ENCODE measurements at regions not wholly inside any gene's neighbourhood (a gene's known extent, or its start where the extent isn't known, plus 50 kb on each side); places are given as distances from the start of the nearest gene placed in this dataset.

DNA sequence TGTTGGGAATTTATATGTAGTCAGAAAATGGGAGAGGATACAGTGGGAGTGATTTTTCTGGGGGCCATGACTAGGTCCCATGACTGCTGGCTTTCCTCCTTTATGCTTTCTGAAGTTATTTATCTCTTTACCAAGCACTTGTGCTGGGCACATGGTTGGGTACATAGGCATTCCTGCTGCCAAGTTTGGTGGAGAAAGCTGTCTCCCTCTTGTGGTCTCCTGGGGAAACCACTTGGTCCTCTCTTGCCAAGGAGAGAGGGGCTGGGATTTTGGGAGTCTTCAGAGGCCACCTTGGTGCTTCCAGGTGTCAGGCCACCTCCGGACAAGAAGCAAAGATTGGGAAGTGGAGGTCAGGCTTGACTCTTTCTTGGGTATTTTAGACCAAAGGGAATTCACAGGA is 120.2 kb upstream of the KCNE2 start:
- TF ChIP-seq POLR2AphosphoS5 (IDR thresholded peaks at IDR 0.05) (no peak), CTCF (IDR thresholded peaks at IDR 0.05) (peak; percentile 22 to 43 (median 40)), POLR2A (IDR thresholded peaks at IDR 0.05) (no peak), EP300 (IDR thresholded peaks at IDR 0.05; ENCODE audit: low read depth) (no peak)
